AG04449 (cell line): ENCODE measurements at regions not wholly inside any gene's neighbourhood (a gene's known extent, or its start where the extent isn't known, plus 50 kb on each side); places are given as distances from the start of the nearest gene placed in this dataset.
"Not testable (repeated sequence)": the region's sequence is repeated elsewhere in the genome, so short reads cannot be mapped to it uniquely, and the experiment has no call there.

Experiments
- CTCF ChIA-PET: fragments of 350-600 bp; formaldehyde crosslinking; extraction: SDS; loops from one replicate; lab custom pipeline; 2021; ENCODE audit warnings: antibody characterized with exemption; lab: Yijun Ruan, JAX
- POLR2A ChIA-PET: fragments of 400-600, 350-600 bp; formaldehyde crosslinking; extraction: SDS; loops from one replicate; lab custom pipeline; 2020; ENCODE audit warnings: antibody characterized with exemption, inconsistent platforms; lab: Yijun Ruan, JAX
- DNase-seq: peaks from one replicate; pipeline ENCODE4 v3.0.0-alpha.2; 2010; ENCODE audit warnings: low read depth, low spot score
- H3K4me3 ChIP-seq: 2 replicates; pipeline ENCODE4 v1.5.1; 2011; ENCODE audit warnings: low read depth, mild to moderate bottlenecking, control low read depth, low read length
- TF ChIP-seq, protein P1 (sequence below): IDR thresholded peaks from one replicate; pipeline ENCODE4 v1.5.1; 2011; ENCODE audit warnings: mild to moderate bottlenecking, moderate library complexity, low read length, control low read depth, inconsistent platforms; ENCODE audit not compliant: insufficient read depth; ENCODE audit errors: missing control alignments

DNA sequence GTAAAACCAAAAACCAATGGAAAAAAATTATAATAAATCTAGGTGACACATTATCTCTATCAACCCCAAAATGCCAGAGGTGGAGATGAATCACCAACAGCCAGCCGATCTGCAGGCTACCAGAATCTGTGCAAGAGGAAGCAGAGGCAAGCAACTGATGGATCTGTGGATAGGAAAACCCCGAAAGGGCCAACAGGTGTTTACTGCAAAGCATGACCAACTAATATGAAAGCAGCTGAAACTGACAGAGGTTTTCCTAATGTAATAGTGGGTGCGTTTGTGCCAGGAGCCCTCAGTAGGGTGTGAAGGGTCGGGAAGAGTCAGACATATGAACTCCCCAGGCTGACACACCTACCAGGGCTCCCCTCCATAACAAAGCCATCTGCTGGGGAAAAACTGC, 554.6 kb downstream of the RFC3 start:
- TF ChIP-seq, protein P1, sequence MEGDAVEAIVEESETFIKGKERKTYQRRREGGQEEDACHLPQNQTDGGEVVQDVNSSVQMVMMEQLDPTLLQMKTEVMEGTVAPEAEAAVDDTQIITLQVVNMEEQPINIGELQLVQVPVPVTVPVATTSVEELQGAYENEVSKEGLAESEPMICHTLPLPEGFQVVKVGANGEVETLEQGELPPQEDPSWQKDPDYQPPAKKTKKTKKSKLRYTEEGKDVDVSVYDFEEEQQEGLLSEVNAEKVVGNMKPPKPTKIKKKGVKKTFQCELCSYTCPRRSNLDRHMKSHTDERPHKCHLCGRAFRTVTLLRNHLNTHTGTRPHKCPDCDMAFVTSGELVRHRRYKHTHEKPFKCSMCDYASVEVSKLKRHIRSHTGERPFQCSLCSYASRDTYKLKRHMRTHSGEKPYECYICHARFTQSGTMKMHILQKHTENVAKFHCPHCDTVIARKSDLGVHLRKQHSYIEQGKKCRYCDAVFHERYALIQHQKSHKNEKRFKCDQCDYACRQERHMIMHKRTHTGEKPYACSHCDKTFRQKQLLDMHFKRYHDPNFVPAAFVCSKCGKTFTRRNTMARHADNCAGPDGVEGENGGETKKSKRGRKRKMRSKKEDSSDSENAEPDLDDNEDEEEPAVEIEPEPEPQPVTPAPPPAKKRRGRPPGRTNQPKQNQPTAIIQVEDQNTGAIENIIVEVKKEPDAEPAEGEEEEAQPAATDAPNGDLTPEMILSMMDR = no peak
- POLR2A ChIA-PET = no interaction called here
- no peak for DNase-seq
- CTCF ChIA-PET = no interaction called here
- no peak overlapping the region for H3K4me3 ChIP-seq

DNA sequence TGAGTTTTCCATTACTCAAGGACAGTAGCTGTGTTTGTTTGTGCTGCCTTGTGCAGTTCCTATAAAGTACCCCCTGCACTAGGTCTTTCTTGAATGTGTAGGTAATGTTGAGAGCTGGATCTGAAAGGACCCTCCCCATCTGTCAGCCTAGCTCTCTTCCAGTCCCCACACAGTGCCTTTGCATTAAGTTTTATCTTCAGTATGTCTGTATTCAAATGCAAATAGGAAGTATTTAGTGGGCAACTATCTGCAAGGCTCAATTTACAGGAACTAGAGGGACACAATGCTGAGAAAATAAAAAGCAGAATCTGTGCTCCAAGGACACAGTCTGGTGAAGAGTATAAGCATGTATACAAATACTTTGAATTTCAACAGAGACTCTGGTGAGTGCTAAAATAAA, 558.5 kb downstream of the RFC3 start:
- ChIA-PET CTCF (no interaction called here), POLR2A (no interaction called here)
- no peak overlapping the region for H3K4me3 ChIP-seq
- no peak for DNase-seq
- TF ChIP-seq, protein P1 = no peak

DNA sequence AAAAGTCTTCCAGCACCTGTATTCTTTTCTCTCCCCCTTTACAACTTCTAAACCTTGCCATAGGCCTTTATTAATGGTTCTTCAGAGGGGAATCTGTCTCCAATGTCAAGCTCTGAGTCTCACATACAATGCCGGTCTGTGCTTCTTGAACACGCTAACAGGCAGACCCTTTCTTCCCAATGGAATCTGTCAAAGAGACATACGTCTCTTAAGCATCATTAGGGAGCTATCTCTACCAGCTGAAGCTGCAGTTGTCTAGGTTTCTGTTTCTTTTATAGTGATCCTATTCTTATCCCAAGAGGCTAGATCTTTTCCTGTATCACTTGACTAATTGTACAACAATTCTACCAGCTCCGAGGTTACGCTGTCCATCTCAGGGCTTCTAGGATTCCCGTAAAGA, 560.8 kb upstream of the NBEA start:
- ChIA-PET CTCF (no interaction called here), POLR2A (no interaction called here)
- TF ChIP-seq, protein P1 = no peak
- DNase-seq = no peak
- H3K4me3 ChIP-seq = no peak overlapping the region

DNA sequence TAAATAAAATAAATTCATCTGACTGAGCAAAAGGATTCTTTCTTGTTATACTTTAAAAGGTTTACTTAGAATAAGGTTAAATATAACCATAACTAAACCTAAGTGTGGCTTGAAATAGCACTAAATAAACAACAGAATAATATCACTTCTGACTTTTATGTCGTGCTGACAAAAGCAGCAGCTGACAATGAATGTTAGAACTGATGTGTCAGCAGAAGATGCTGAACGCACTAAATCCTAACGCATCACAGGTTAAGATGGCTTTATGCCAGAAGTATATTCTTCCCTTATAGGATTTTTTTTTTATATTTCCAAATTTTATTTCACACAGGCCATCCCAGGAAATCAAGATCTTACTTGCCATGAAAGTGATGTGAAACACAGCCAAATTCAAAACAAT, 558.3 kb upstream of the NBEA start:
- TF ChIP-seq, protein P1 = no peak
- no peak for DNase-seq
- H3K4me3 ChIP-seq = no peak overlapping the region
- CTCF ChIA-PET = no interaction called here
- POLR2A ChIA-PET = no interaction called here

DNA sequence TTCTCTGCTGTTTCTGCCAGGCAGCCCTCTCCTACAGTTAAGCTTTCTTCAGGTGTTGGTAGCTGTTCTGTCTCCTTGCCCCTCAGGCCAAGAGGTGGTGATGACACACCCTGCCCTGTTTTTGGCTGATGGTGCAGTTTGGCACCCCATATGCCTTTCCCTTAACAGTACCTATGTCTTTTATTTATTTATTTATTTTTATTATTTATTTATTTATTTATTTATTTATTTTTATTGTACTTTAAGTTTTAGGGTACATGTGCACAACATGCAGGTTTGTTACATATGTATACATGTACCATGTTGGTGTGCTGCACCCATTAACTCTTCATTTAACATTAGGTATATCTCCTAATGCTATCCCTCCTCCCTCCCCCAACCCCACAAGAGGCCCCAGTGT, 555.8 kb upstream of the NBEA start:
- DNase-seq, H3K4me3 ChIP-seq, CTCF ChIA-PET, POLR2A ChIA-PET: not testable (repeated sequence)

DNA sequence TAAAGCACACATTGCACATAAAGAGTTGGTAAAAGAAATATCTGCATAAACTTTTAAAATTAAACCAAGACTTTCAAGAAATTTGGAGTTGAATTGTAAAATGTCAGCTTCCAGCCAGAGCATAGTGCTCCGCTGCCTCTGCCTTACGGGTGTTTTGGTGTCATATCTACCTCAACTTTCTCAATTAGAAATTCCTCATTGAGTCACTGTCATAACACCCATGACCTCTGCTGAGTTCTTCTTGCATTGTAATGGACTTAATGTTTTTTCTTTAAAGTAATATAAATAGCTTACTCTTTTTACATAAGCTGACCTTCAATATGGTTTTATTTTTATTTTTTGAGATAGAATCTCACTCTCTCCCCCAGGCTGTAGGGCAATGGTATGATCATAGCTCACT, 551.0 kb upstream of the NBEA start:
- no peak overlapping the region for H3K4me3 ChIP-seq
- TF ChIP-seq, protein P1 = no peak
- POLR2A ChIA-PET = no interaction called here
- CTCF ChIA-PET = no interaction called here
- DNase-seq = no peak

DNA sequence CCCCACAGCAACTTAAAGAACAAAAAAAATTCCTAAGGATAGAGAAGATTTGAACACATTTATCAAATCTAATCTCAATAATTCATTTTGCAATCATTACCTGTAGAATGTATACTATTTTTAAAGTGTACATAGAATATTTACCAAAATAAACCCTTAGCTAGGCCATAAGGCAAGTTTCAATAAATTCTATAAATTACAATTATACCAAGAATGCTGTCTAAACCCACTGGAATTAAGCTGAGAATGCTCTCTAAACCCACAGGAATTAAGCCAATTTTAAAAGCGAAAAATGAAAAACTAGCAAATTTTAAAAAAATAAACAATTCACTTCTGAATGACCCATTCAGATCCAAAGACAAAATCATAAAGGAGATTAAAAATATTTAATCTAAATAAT, 540.4 kb upstream of the NBEA start:
- DNase-seq = no peak
- CTCF ChIA-PET = interaction anchor here (1.3 to 2.5 kb wide), 2 partner anchors 9 to 471 kb away, joined by 3 to 7 read pairs; no protein-coding TSS in a partner anchor
- TF ChIP-seq, protein P1 = no peak
- POLR2A ChIA-PET = no interaction called here
- no peak overlapping the region for H3K4me3 ChIP-seq
